IgD-negative memory B cell (primary cell): ENCODE measurements at regions not wholly inside any gene's neighbourhood (a gene's known extent, or its start where the extent isn't known, plus 50 kb on each side); places are given as distances from the start of the nearest gene placed in this dataset.
A peak's percentile ranks its signal among the peaks of the same experiment; 100 is the strongest.

Source experiments
- H3K27ac Mint-ChIP-seq, 3 donors: one replicate each; pipeline ENCODE4 v1.8.0; 2020 to 2022; ENCODE audit warnings: mild to moderate bottlenecking in 3 of 3, mixed read lengths in 3 of 3, moderate library complexity in 1 of 3
- H3K27me3 Mint-ChIP-seq: one replicate; pipeline ENCODE4 v1.8.0; 2021; ENCODE audit warnings: mixed read lengths
- H3K36me3 Mint-ChIP-seq: one replicate; pipeline ENCODE4 v1.8.0; 2020; ENCODE audit warnings: mild to moderate bottlenecking, mixed read lengths
- H3K4me1 Mint-ChIP-seq, 3 donors: one replicate each; pipeline ENCODE4 v1.8.0; 2020 to 2022; ENCODE audit warnings: mixed read lengths in 3 of 3, mild to moderate bottlenecking in 1 of 3
- H3K4me3 Mint-ChIP-seq, 4 donors: one replicate each; pipeline ENCODE4 v1.8.0; 2020 to 2022; ENCODE audit warnings: mild to moderate bottlenecking in 4 of 4, mixed read lengths in 4 of 4, moderate library complexity in 3 of 4
- H3K9me3 Mint-ChIP-seq, 3 donors: one replicate each; pipeline ENCODE4 v1.8.0; 2020 to 2021; ENCODE audit warnings: mixed read lengths in 3 of 3, mild to moderate bottlenecking in 1 of 3

DNA sequence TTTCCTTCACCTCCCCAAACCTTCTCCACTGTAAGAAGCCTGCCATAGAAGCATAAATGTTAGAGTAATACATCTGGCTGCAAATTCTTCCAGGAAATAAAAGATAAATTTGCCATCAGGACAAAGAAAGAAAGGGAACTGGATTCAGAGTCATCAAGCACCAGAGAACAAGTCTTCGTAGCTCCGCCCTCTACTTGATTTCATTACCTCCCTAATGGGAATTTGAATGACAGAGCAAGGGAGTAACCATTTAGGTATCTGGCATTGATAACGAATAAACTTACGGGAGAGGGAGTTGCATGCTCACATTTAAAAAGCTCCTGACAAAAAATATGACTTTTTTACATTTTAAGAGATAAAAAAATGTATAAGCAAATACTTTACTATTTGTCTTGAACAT is 263.4 kb downstream of the NEBL start:
- H3K27ac Mint-ChIP-seq, result no peak overlapping the region
- H3K9me3 Mint-ChIP-seq, result peaks cover 5 to 7% (median 6%) of the 10 kb centered on the region in 3 donors
- H3K4me1 Mint-ChIP-seq, result no peaks in the 10 kb centered on the region
- peaks cover 3% of the 10 kb centered on the region for H3K36me3 Mint-ChIP-seq
- H3K4me3 Mint-ChIP-seq, result no peak overlapping the region
- H3K27me3 Mint-ChIP-seq, result no peaks in the 10 kb centered on the region

GRCh38 chr10:20632696-20633095 is 264.4 kb downstream of the NEBL start:
- peaks cover 3 to 6% (median 5%) of the 10 kb centered on the region in 3 donors for H3K9me3 Mint-ChIP-seq
- no peak overlapping the region for H3K4me3 Mint-ChIP-seq
- peaks cover 3% of the 10 kb centered on the region for H3K36me3 Mint-ChIP-seq
- H3K4me1 Mint-ChIP-seq, result no peaks in the 10 kb centered on the region
- no peak overlapping the region for H3K27ac Mint-ChIP-seq
- H3K27me3 Mint-ChIP-seq, result no peaks in the 10 kb centered on the region

DNA sequence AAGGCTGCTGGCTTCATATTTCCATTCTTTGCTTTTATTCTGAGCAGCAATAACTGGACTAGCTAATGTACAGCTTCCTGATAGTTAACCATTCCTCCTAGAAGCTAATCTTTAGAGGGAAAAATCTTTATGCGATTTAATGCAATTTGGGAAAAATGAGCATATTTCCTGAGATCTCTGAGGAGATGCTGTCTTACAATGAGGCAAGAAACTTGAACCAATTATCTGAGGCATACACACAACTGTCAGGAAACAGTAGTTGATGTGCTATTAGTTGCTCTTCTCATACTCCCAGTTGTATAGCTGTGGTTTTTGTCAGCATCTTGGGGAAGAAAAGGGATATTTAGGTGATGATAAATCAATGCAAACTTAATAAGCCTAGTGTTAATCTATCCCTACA is 265.9 kb downstream of the NEBL start:
- no peaks in the 10 kb centered on the region for H3K4me1 Mint-ChIP-seq
- no peaks in the 10 kb centered on the region for H3K27me3 Mint-ChIP-seq
- no peak overlapping the region for H3K4me3 Mint-ChIP-seq
- peaks cover 0 to 3% (median 0%) of the 10 kb centered on the region in 3 donors for H3K9me3 Mint-ChIP-seq
- H3K36me3 Mint-ChIP-seq, result no peaks in the 10 kb centered on the region
- no peak overlapping the region for H3K27ac Mint-ChIP-seq

DNA sequence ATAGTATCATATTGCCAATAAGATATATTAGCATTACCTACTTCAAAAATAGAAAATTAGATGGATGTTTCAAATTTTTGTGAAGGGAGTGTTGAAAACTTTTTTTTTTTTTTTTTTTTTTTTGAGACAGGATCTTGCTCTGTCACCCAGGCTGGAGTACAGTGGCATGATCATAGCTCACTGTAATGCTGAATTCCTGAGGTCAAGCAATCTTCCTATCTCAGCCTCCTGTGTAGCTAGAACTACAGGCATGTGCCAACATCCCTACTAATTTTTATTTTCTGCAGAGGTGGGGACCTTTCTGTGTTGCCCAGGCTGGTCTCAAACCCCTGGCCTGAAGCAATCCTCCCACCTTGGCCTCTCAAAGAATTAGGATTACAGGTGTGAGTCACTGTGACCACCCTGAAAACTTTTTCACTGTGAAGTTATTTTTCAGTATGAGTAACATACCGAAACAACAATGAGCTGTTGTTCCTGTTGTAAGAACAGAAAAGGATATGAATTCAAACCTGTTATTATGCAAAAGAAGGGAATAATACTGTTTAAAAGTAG is 266.9 kb downstream of the NEBL start:
- H3K4me1 Mint-ChIP-seq, result no peaks in the 10 kb centered on the region
- no peaks in the 10 kb centered on the region for H3K36me3 Mint-ChIP-seq

GRCh38 chr10:20627946-20628507 is 269.1 kb downstream of the NEBL start:
- Mint-ChIP-seq H3K36me3 (no peaks in the 10 kb centered on the region), H3K27me3 (no peaks in the 10 kb centered on the region), H3K4me1 (no peaks in the 10 kb centered on the region), H3K9me3 (peaks cover 0 to 5% (median 0%) of the 10 kb centered on the region in 3 donors), H3K4me3 (no peak overlapping the region), H3K27ac (no peak overlapping the region)

More for the DNA sequence above, 266.9 kb downstream of the NEBL start:
- Mint-ChIP-seq H3K27me3 (no peaks in the 10 kb centered on the region), H3K9me3 (peaks cover 0 to 3% (median 3%) of the 10 kb centered on the region in 3 donors), H3K27ac (no peak overlapping the region), H3K4me3 (no peak overlapping the region)

DNA sequence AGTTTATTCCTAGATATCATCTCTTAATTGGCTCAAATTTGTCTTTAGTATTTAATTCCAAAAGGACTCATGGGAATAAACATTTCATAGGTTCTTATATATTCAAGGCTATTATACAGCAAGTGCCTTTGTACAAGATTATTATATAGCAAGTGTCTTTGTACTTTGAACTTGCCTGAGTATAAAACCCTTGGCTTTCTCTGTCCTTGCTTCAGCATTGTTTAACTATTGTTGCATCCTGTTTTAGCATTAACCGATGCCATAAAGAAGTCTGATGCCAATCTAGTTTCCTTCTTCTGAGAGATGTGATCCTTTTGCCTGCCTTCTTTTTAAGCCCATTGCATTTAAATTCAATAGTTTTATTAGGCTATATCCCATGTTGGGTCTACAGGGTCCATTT is 270.0 kb downstream of the NEBL start:
- Mint-ChIP-seq H3K9me3 (peaks cover 0 to 10% (median 0%) of the 10 kb centered on the region in 3 donors), H3K27ac (no peak overlapping the region), H3K27me3 (no peaks in the 10 kb centered on the region), H3K36me3 (no peaks in the 10 kb centered on the region), H3K4me1 (no peaks in the 10 kb centered on the region), H3K4me3 (no peak overlapping the region)

- Mint-ChIP-seq H3K9me3 (peaks cover 0 to 10% (median 0%) of the 10 kb centered on the region in 3 donors), H3K27me3 (no peaks in the 10 kb centered on the region), H3K27ac (no peak overlapping the region), H3K4me3 (no peak overlapping the region), H3K36me3 (no peaks in the 10 kb centered on the region), H3K4me1 (no peaks in the 10 kb centered on the region)
These were observed 271.2 kb downstream of the NEBL start for GRCh38 chr10:20625868-20626267.

DNA sequence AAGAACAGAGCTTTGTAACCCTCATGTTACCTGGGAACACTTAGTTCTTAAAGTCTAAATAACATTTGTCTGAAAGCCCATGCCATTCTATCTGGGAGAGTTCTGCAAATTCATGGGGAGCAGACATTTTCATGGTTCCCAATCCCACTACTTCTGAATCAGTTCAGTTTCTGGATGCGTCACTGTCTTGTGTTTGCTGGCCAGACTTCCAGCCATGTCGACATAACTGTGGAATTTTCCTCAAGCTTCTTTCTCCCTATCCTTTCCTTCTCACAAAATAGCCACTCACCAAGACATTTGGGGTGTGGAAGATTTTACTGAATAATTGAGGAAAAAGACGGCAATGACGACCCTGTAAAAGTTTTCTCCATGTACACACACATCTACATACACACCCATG is 272.5 kb downstream of the NEBL start:
- no peaks in the 10 kb centered on the region for H3K27me3 Mint-ChIP-seq
- no peaks in the 10 kb centered on the region for H3K4me1 Mint-ChIP-seq

GRCh38 chr10:20623546-20623945 is 273.6 kb downstream of the NEBL start:
- H3K27ac Mint-ChIP-seq, result no peak overlapping the region
- H3K27me3 Mint-ChIP-seq, result no peaks in the 10 kb centered on the region
- no peaks in the 10 kb centered on the region for H3K4me1 Mint-ChIP-seq
- no peaks in the 10 kb centered on the region for H3K36me3 Mint-ChIP-seq
- no peak overlapping the region for H3K4me3 Mint-ChIP-seq
- peaks cover 0 to 10% (median 0%) of the 10 kb centered on the region in 3 donors for H3K9me3 Mint-ChIP-seq

More for the DNA sequence above, 272.5 kb downstream of the NEBL start:
- H3K4me3 Mint-ChIP-seq, result no peak overlapping the region
- peaks cover 0 to 10% (median 0%) of the 10 kb centered on the region in 3 donors for H3K9me3 Mint-ChIP-seq
- no peaks in the 10 kb centered on the region for H3K36me3 Mint-ChIP-seq
- no peak overlapping the region for H3K27ac Mint-ChIP-seq

DNA sequence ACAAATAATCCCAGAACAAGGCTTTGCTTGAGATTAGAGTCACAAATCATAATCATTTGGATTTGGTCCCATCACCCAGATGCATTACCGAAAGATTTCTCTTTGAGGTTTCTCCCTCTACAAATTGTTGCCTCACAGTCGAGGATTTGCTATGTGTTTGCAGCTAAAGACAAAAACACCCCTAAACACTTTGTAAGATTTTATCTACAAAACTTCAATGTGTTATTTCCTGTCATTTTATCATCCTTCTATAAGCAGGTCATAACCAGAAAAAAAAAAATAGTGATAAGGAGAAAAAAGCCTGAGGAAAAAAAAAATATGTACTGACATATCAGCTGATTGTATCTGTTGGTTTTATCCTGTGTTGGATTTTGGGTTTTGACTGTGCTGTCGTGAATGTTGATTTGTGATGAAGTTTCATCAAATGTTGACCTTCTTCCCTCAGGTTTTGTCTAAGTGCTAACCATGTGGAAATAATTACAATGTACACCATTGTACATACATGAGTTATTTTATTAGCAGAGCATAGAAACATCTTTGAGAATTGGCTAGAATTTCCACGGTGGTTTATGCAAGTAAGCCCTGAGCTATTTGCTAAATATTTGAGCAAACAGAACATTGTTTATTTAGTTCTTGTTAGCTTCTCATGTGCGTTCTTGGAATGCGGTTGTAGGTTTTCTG is 274.4 kb downstream of the NEBL start:
- Mint-ChIP-seq H3K36me3 (no peaks in the 10 kb centered on the region), H3K4me1 (no peaks in the 10 kb centered on the region), H3K9me3 (peaks cover 0 to 10% (median 0%) of the 10 kb centered on the region in 3 donors), H3K27ac (no peak overlapping the region), H3K4me3 (no peak overlapping the region), H3K27me3 (no peaks in the 10 kb centered on the region)

DNA sequence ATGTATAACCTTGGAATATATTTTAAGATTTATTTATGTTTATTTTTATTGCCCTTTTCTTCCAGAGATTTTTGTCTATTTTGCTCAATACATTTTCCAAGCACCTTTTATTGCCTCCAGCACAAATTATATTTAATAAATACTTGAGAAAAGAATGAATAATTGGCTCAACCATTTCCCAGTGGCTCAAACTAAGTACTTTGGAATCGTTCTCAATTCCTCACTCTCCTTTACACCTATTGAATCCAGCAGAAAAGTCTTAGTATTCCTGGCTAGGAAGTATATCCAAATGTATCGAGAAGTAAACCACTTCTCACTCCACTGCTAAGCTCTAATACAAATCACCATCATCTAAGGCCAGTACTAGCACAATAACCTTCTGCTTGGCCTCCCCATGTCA is 276.1 kb downstream of the NEBL start:
- Mint-ChIP-seq H3K27ac (no peak overlapping the region), H3K9me3 (peaks cover 0 to 10% (median 0%) of the 10 kb centered on the region in 3 donors), H3K4me3 (no peak overlapping the region), H3K36me3 (no peaks in the 10 kb centered on the region), H3K4me1 (peaks cover 0 to 2% (median 0%) of the 10 kb centered on the region in 3 donors), H3K27me3 (no peaks in the 10 kb centered on the region)

- Mint-ChIP-seq H3K27ac (no peak overlapping the region), H3K36me3 (no peaks in the 10 kb centered on the region), H3K4me1 (peaks cover 0 to 2% (median 0%) of the 10 kb centered on the region in 3 donors), H3K4me3 (no peak overlapping the region), H3K9me3 (peaks cover 0 to 5% (median 2%) of the 10 kb centered on the region in 3 donors), H3K27me3 (no peaks in the 10 kb centered on the region)
These were observed 279.0 kb downstream of the NEBL start for GRCh38 chr10:20618011-20618547.

DNA sequence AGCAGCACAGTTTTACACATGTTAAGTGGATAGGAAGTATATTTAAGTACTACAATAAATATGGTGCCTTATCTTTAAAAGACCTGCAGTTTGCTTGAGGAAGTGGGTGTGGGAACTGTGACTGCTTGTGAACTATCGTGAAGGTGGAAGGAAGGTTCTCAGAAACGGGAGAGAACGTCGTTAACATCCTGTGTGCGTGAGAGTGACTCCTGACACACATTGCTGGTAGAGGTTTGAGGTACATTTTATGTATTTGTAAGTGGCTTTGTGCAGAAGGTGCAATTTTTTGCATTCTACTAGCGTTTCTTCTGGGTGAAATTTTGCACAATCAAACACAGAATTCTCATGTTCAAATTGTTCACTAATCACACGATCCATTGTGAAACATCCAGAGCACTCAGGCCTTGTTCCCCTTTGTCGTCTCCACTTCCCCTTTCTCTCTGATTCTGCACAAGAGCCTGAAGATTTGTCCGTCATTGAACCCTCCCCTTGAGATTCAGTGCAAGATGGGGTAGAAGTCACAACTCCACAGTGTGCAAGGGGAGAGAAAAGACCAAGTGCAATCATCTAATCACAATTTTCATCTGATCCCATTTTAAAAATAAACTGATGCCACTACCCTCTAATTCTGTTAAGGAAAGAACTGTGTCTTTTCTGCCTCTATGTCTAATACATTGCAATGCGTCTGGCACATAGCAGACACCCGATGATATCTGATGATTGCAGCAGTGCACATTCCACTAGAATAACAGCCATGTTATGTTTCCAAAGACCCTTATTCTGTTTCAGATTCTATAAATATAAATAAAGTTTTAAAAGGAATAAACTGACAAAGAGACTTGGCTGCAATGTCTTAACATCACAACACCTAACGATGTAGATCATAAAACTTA is 279.9 kb downstream of the NEBL start:
- H3K27me3 Mint-ChIP-seq, result no peaks in the 10 kb centered on the region

DNA sequence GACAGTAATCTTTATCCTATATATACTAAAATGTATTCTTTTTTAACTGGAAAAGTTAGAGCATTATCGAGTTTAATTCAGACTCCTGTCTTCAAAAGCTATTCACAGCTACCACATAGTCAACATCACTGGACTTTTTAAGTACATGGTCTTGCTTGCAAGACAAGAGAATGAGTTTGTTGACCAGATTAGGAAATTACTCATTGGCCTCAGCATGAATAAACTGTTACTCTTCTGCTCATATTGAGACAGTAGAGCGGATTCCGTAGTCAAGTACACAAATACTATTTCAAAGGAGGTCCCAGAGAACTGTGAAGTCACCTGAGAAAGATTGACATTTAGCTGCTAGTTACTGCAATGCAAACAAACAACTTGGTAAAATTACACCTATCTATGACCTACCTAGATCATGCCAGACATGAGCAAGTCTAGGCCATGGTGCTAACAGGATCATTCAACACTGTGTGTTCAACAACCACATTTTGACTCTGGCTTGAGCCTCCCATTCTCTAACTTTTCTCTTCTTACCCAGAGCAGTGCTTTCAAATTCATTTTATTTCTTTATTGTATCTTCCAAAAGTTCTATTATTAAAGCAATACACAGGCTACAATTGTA is 280.9 kb downstream of the NEBL start:
- H3K4me3 Mint-ChIP-seq, result no peak overlapping the region
- no peak overlapping the region for H3K27ac Mint-ChIP-seq
- peaks cover 2% of the 10 kb centered on the region for H3K36me3 Mint-ChIP-seq
- peaks cover 0 to 2% (median 0%) of the 10 kb centered on the region in 3 donors for H3K4me1 Mint-ChIP-seq
- no peaks in the 10 kb centered on the region for H3K27me3 Mint-ChIP-seq
- peaks cover 0 to 2% (median 0%) of the 10 kb centered on the region in 3 donors for H3K9me3 Mint-ChIP-seq

More for the DNA sequence above, 279.9 kb downstream of the NEBL start:
- no peak overlapping the region for H3K27ac Mint-ChIP-seq
- H3K36me3 Mint-ChIP-seq, result peaks cover under 1% of the 10 kb centered on the region
- H3K4me1 Mint-ChIP-seq, result peaks cover 0 to 2% (median 0%) of the 10 kb centered on the region in 3 donors
- H3K4me3 Mint-ChIP-seq, result peak overlapping the region in 1 of 4 donors; percentile 39
- peaks cover 0 to 2% (median 0%) of the 10 kb centered on the region in 3 donors for H3K9me3 Mint-ChIP-seq
